ENCODE measurements at regions not wholly inside any gene's neighbourhood (a gene's known extent, or its start where the extent isn't known, plus 50 kb on each side); places are given as distances from the start of the nearest gene placed in this dataset.

DNA sequence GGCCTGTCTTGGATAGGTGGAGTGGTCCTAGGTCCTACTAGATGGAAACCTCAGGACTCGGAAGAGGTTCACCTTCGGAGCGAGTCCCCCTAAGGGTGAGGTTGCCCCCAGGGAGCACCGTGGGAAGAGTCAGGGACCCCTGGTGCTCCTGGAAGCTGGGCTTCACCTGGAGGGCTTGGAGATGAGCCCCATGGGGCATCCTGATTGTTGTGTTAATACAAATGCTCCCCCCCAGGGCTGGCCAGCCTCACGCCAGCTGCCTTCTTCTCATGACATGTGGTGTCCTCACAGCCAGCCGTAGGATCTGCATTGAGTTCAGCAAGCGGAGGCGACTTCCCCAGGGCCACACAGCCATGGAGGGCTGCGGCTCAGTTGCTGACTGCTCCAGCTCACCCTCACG lies 1487.5 kb downstream of the BRD1 start:
- H3K4me3 ChIP-seq (ENCODE audit: low read length): no peak overlapping the region
- no peaks in the 10 kb centered on the region for H3K9me3 ChIP-seq (ENCODE audit: low read depth, low read length)
- no peaks in the 10 kb centered on the region for H3K4me1 ChIP-seq (ENCODE audit: insufficient read depth, low read length)
- H3K27me3 ChIP-seq (ENCODE audit: insufficient read depth, low read length): no peaks in the 10 kb centered on the region

- H3K4me1 ChIP-seq (ENCODE audit: insufficient read depth, low read length): no peaks in the 10 kb centered on the region
- H3K27me3 ChIP-seq (ENCODE audit: insufficient read depth, low read length): no peaks in the 10 kb centered on the region
- H3K4me3 ChIP-seq (ENCODE audit: low read length): no peak overlapping the region
- no peaks in the 10 kb centered on the region for H3K9me3 ChIP-seq (ENCODE audit: low read depth, low read length)
Measured at GRCh38 chr22:48338793-48339705, 1488.6 kb downstream of the BRD1 start.

- H3K27me3 ChIP-seq (ENCODE audit: insufficient read depth, low read length): no peaks in the 10 kb centered on the region
- no peak overlapping the region for H3K4me3 ChIP-seq (ENCODE audit: low read length)
- H3K4me1 ChIP-seq (ENCODE audit: insufficient read depth, low read length): no peaks in the 10 kb centered on the region
- H3K9me3 ChIP-seq (ENCODE audit: low read depth, low read length): no peaks in the 10 kb centered on the region
Measured at GRCh38 chr22:48337957-48338792, 1489.5 kb downstream of the BRD1 start.

- H3K4me1 ChIP-seq (ENCODE audit: insufficient read depth, low read length): no peaks in the 10 kb centered on the region
- no peaks in the 10 kb centered on the region for H3K9me3 ChIP-seq (ENCODE audit: low read depth, low read length)
- H3K27me3 ChIP-seq (ENCODE audit: insufficient read depth, low read length): no peaks in the 10 kb centered on the region
- no peak overlapping the region for H3K4me3 ChIP-seq (ENCODE audit: low read length)
Measured at GRCh38 chr22:48336339-48337060, 1491.2 kb downstream of the BRD1 start.

GRCh38 chr22:48335442-48336139 lies 1492.1 kb downstream of the BRD1 start:
- no peak overlapping the region for H3K4me3 ChIP-seq (ENCODE audit: low read length)
- H3K27me3 ChIP-seq (ENCODE audit: insufficient read depth, low read length): no peaks in the 10 kb centered on the region
- no peaks in the 10 kb centered on the region for H3K9me3 ChIP-seq (ENCODE audit: low read depth, low read length)
- no peaks in the 10 kb centered on the region for H3K4me1 ChIP-seq (ENCODE audit: insufficient read depth, low read length)

DNA sequence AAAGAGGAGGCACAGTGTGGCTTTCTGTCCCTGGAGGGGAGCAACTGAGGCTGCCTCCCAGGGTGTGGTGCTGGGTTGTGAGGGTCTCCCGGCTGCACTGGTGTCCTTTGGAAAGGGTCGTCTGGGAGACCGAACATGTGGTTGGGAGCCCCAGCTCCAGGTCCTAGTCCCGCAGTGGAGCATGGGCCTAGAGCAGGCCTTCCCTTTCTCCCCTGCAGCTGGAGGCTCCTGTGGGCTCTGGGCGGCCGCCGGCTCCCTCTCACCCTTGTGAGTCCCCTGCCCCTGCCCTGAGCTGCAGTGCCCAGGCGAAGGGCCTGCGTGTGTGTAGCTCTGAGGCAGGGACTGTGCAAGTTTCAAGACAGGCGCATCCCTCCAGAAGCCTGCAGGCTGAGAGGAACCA lies 1492.7 kb downstream of the BRD1 start:
- Histone ChIP-seq H3K27me3 (ENCODE audit: insufficient read depth, low read length) (no peaks in the 10 kb centered on the region), H3K4me1 (ENCODE audit: insufficient read depth, low read length) (no peaks in the 10 kb centered on the region), H3K9me3 (ENCODE audit: low read depth, low read length) (no peaks in the 10 kb centered on the region), H3K4me3 (ENCODE audit: low read length) (no peak overlapping the region)

- Histone ChIP-seq H3K27me3 (ENCODE audit: insufficient read depth, low read length) (no peaks in the 10 kb centered on the region), H3K4me1 (ENCODE audit: insufficient read depth, low read length) (no peaks in the 10 kb centered on the region), H3K4me3 (ENCODE audit: low read length) (no peak overlapping the region), H3K9me3 (ENCODE audit: low read depth, low read length) (no peaks in the 10 kb centered on the region)
Measured at GRCh38 chr22:48333816-48334735, 1493.6 kb downstream of the BRD1 start.

DNA sequence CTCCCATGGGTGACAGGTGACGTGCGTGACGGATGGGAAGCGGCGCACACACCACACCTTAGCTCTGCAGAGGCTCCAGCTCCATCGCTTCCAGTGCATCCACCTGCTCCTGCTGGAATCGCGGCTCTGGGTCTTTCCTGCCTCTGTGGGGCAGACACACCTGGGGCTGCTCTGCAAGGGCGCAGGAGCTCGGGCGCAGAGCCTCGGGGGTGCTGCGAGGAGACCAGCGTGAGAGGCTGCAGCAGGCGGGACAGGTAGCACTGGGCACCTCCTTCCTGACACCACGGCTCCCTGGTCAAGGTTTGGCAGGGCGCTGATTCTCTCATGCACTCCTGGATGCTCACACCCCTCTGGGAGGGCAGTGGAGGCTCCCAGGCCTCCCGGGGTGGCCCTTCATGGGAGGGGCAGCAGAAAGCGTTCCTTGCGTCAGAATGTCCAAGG lies 1494.3 kb downstream of the BRD1 start:
- H3K9me3 ChIP-seq (ENCODE audit: low read depth, low read length): no peaks in the 10 kb centered on the region
- no peak overlapping the region for H3K4me3 ChIP-seq (ENCODE audit: low read length)
- H3K27me3 ChIP-seq (ENCODE audit: insufficient read depth, low read length): no peaks in the 10 kb centered on the region
- H3K4me1 ChIP-seq (ENCODE audit: insufficient read depth, low read length): no peaks in the 10 kb centered on the region

GRCh38 chr22:48332438-48333322 lies 1495.0 kb downstream of the BRD1 start:
- H3K9me3 ChIP-seq (ENCODE audit: low read depth, low read length): no peaks in the 10 kb centered on the region
- H3K4me3 ChIP-seq (ENCODE audit: low read length): no peak overlapping the region
- no peaks in the 10 kb centered on the region for H3K27me3 ChIP-seq (ENCODE audit: insufficient read depth, low read length)
- no peaks in the 10 kb centered on the region for H3K4me1 ChIP-seq (ENCODE audit: insufficient read depth, low read length)

DNA sequence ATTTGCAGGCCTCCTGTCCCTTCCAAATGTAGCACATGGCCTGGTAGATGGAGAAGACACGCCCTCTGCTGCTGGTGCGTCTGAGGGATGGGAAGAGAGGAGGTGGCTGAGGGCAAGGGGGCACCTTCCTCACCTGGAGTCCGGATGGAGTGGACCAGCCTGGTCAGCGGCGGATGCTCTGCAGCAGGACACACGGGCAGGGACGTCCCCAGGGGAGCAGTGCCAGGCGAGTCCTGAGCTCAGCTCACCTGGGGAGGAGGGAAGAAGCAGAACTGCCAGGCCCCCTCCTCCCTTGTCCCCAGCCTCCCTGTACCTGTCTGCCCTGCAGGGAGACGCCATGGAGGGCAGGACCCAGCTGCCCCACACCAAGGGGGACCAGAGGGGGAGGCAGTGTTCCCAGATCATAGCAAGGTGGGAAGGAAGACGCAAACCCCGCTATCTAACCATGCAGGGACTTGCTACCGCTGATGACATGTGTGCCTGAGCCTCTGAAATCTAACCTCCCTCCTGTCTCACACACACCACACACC lies 1495.9 kb downstream of the BRD1 start:
- Histone ChIP-seq H3K9me3 (ENCODE audit: low read depth, low read length) (no peaks in the 10 kb centered on the region), H3K27me3 (ENCODE audit: insufficient read depth, low read length) (no peaks in the 10 kb centered on the region), H3K4me1 (ENCODE audit: insufficient read depth, low read length) (no peaks in the 10 kb centered on the region), H3K4me3 (ENCODE audit: low read length) (no peak overlapping the region)

DNA sequence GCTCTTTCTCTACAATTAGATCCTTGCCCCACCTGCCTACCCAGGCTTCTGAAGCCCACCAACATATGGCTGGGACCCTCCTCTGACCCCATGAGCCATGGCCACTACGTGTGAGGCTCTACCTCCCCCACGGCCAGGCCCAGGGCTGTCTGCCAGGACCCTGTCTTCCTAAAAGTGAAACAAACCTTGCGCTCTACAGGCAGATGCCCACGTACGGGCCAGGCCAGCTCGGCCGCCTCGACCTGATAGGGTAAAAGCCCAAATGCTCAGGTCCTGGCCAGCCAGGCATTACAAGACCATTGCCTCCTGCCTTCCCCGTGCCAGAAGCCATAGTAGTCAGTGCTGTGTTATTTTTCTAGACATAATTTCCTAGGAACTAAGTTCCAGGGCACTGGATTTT lies 1496.4 kb downstream of the BRD1 start:
- H3K4me1 ChIP-seq (ENCODE audit: insufficient read depth, low read length): no peaks in the 10 kb centered on the region
- no peaks in the 10 kb centered on the region for H3K9me3 ChIP-seq (ENCODE audit: low read depth, low read length)
- H3K27me3 ChIP-seq (ENCODE audit: insufficient read depth, low read length): no peaks in the 10 kb centered on the region
- no peak overlapping the region for H3K4me3 ChIP-seq (ENCODE audit: low read length)

GRCh38 chr22:48327721-48328120 lies 1500.0 kb downstream of the BRD1 start:
- H3K4me3 ChIP-seq (ENCODE audit: low read length): no peak overlapping the region
- H3K4me1 ChIP-seq (ENCODE audit: insufficient read depth, low read length): no peaks in the 10 kb centered on the region
- no peaks in the 10 kb centered on the region for H3K27me3 ChIP-seq (ENCODE audit: insufficient read depth, low read length)
- H3K9me3 ChIP-seq (ENCODE audit: low read depth, low read length): no peaks in the 10 kb centered on the region

DNA sequence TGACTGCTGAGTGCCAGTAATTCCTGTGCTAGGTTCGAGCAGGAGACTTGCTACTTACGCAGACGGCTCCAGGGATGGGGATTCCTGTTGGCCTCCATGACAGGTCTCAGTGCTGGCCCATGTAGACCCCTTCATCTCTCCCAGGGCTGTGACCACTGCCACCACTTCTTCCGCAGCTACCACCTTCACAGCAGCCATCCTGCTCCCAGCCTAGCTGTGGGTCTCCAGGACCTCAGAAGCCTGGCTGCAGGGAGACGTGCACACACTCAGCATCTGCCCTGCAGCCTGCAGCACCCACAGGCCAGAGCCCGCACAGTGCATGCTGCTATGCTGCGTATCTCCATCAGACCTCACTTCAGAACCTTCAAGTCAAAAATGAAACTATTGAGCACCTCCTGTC lies 1503.9 kb downstream of the BRD1 start:
- Histone ChIP-seq H3K4me1 (ENCODE audit: insufficient read depth, low read length) (no peaks in the 10 kb centered on the region), H3K9me3 (ENCODE audit: low read depth, low read length) (no peaks in the 10 kb centered on the region), H3K4me3 (ENCODE audit: low read length) (no peak overlapping the region), H3K27me3 (ENCODE audit: insufficient read depth, low read length) (no peaks in the 10 kb centered on the region)

Measured in mononuclear cell (primary cell).